ENCODE measurements at regions not wholly inside any gene's neighbourhood (a gene's known extent, or its start where the extent isn't known, plus 50 kb on each side); places are given as distances from the start of the nearest gene placed in this dataset.

GRCh38 chr6:66796987-66797386 lies 1090.0 kb upstream of the EYS start:
- Histone ChIP-seq H3K56ac (replicated peaks; ENCODE audit: insufficient read length, low read depth, low read length) (no peak overlapping the region), H3K79me1 (ENCODE audit: low read depth, low read length) (no peaks in the 10 kb centered on the region), H3K79me2 (ENCODE audit: control insufficient read depth in 1 of 2, insufficient read depth in 2 of 2, low read length in 2 of 2) (no peaks in the 10 kb centered on the region), H3K4me1 (replicated peaks in 1 of 4; ENCODE audit: control insufficient read depth in 3 of 4, insufficient read depth in 4 of 4, low read length in 3 of 4) (no peaks in the 10 kb centered on the region), H2AFZ (ENCODE audit: low read length) (no peak overlapping the region), H3K23ac (ENCODE audit: insufficient read length) (no peak overlapping the region), H3K27ac (ENCODE audit: low read depth, low read length) (no peak overlapping the region), H3K18ac (ENCODE audit: extremely low read depth, low read length) (no peak overlapping the region), H2BK15ac (ENCODE audit: low read length) (no peak overlapping the region), H2BK12ac (ENCODE audit: low read depth, low read length) (no peak overlapping the region), H2BK5ac (ENCODE audit: low read depth, low read length) (no peak overlapping the region), H3K27me3 (replicated peaks in 1 of 4; ENCODE audit: control insufficient read depth in 3 of 4, extremely low read depth in 1 of 4, insufficient read depth in 3 of 4, low read length in 3 of 4) (no peaks in the 10 kb centered on the region), H4K5ac (ENCODE audit: insufficient read length, low read depth, low read length) (no peak overlapping the region), H3K36me3 (ENCODE audit: control insufficient read depth in 2 of 4, insufficient read depth in 4 of 4, low read length in 3 of 4) (no peaks in the 10 kb centered on the region), H2BK20ac (ENCODE audit: low read length) (no peak overlapping the region), H3K23me2 (ENCODE audit: low read depth, low read length) (no peaks in the 10 kb centered on the region), H4K91ac (replicated peaks; ENCODE audit: insufficient read length, low read length) (no peak overlapping the region), H4K8ac (ENCODE audit: extremely low read depth, insufficient read depth, low read length) (no peak overlapping the region), H3K4ac (replicated peaks; ENCODE audit: insufficient read length, low read depth, low read length) (no peak overlapping the region), H2BK120ac (replicated peaks; ENCODE audit: low read depth, low read length) (no peak overlapping the region), H3K9ac (replicated peaks in 1 of 4; ENCODE audit: extremely low read depth in 1 of 4, low read depth in 3 of 4, low read length in 3 of 4) (no peak overlapping the region), H3K4me2 (ENCODE audit: insufficient read depth in 1 of 2, low read depth in 2 of 2, low read length in 2 of 2) (no peak overlapping the region), H3K4me3 (ENCODE audit: extremely low read depth in 1 of 4, insufficient read depth in 2 of 4, low read depth in 3 of 4, low read length in 4 of 4) (no peak overlapping the region), H4K20me1 (replicated peaks in 1 of 2; ENCODE audit: control insufficient read depth in 1 of 2, insufficient read depth in 2 of 2, low read length in 2 of 2) (no peaks in the 10 kb centered on the region), H3K9me3 (ENCODE audit: insufficient read depth in 2 of 2, low read depth in 1 of 2, low read length in 1 of 2) (peaks cover 0 to 4% of the 10 kb centered on the region in 2 experiments; a peak in 1 of 4 replicates), H3K14ac (ENCODE audit: insufficient read length) (no peak overlapping the region), H2AK5ac (ENCODE audit: low read depth, low read length) (no peak overlapping the region)
- no peak for DNase-seq (ENCODE audit: low read depth in 1 of 2, low spot score in 2 of 2)
- no peak for FAIRE-seq
- POLR2A ChIA-PET (ENCODE audit: partially characterized antibody) = no interaction called here
- CTCF ChIA-PET (ENCODE audit: partially characterized antibody) = interaction anchor here (1.0 kb wide), 1 partner anchor 17 kb away, joined by 3 read pairs; no protein-coding TSS in a partner anchor
- 92% methylated on average over 3 of the region's 3 CpGs; no CpG with 5 or more reads in 1 of the 2 experiments for WGBS, 2 experiments (ENCODE audit: extremely low coverage in 1 of 2, insufficient coverage in 1 of 2, insufficient read length in 1 of 2, insufficient replicate concordance in 2 of 2, low coverage in 1 of 2, low lambda C conversion rate in 2 of 2, missing lambda C conversion rate in 1 of 2)
- TF ChIP-seq PHF8 (conservative IDR thresholded peaks at IDR 0.05; ENCODE audit: low read depth, low read length) (no peak), SP2 (IDR thresholded peaks at IDR 0.05; ENCODE audit: low read length) (no peak), NANOG (IDR thresholded peaks at IDR 0.05; ENCODE audit: insufficient read depth, low read depth, low read length, poor library complexity, severe bottlenecking) (no peak), BRCA1 (IDR thresholded peaks at IDR 0.05; ENCODE audit: low read depth, low read length) (no peak), CTBP2 (IDR thresholded peaks at IDR 0.05; ENCODE audit: borderline replicate concordance, insufficient read depth, insufficient read length, low read length) (no peak), EGR1 (IDR thresholded peaks at IDR 0.05; ENCODE audit: borderline replicate concordance, low read depth, low read length) (no peak), TEAD4 (IDR thresholded peaks at IDR 0.05; ENCODE audit: low read depth, low read length) (no peak), CBX5 (IDR thresholded peaks at IDR 0.05; ENCODE audit: low read depth, low read length) (no peak), HDAC2 (IDR thresholded peaks at IDR 0.05; ENCODE audit: borderline replicate concordance in 1 of 2, low read depth in 2 of 2, low read length in 2 of 2) (no peak), CHD2 (IDR thresholded peaks at IDR 0.05; ENCODE audit: low read length) (no peak), SRF (IDR thresholded peaks at IDR 0.05; ENCODE audit: low read depth, low read length) (no peak), YY1 (IDR thresholded peaks at IDR 0.05; ENCODE audit: low read depth, low read length) (no peak), JUN (IDR thresholded peaks at IDR 0.05; ENCODE audit: low read depth, low read length) (no peak), TAF1 (IDR thresholded peaks at IDR 0.05; ENCODE audit: low read depth, low read length) (no peak), RFX5 (IDR thresholded peaks at IDR 0.05; ENCODE audit: borderline replicate concordance, low read depth, low read length) (no peak)
- TF ChIP-seq, protein P1, sequence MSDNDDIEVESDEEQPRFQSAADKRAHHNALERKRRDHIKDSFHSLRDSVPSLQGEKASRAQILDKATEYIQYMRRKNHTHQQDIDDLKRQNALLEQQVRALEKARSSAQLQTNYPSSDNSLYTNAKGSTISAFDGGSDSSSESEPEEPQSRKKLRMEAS (IDR thresholded peaks at IDR 0.05) = no peak

Measured in H1 (cell line).